COR-L47 (cell line): ENCODE measurements at regions not wholly inside any gene's neighbourhood (a gene's known extent, or its start where the extent isn't known, plus 50 kb on each side); places are given as distances from the start of the nearest gene placed in this dataset.
A peak's percentile ranks its signal among the peaks of the same experiment; 100 is the strongest.

Source experiments
- DNase-seq: peaks from one replicate; lab custom pipeline; 2025; lab: John Stamatoyannopoulos, UW

DNA sequence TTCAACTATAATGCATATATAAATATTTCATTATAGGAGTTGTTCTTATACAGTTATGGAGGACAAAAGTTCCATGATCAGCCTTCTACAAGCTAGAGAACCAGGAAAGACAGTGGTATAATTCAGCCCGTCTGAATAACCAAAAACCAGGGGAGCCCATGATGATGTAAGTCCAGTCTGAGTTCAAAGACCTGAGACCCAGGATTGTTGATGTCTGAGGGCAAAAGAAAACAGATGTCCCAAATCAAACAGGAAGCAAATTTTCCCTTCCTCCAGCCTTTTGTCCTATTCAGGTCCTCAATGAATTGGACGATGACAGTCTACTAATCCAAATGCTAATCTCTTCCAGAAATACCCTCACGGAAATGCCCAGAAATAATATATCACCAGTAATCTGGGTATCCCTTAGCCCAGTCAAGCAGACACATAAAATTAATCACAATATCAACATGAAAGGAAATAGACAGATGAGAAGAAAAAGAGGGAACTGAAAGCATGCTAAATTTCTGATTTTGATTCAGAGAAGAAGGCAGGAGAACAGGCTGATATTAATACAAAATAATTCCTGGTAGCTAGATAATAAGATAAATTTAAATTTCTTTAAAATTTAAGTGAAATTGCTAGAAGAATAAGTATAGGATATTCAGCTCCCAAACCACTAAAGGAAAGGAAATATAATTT, 255.6 kb upstream of the CTAGE1 start:
- DNase-seq: no peak

DNA sequence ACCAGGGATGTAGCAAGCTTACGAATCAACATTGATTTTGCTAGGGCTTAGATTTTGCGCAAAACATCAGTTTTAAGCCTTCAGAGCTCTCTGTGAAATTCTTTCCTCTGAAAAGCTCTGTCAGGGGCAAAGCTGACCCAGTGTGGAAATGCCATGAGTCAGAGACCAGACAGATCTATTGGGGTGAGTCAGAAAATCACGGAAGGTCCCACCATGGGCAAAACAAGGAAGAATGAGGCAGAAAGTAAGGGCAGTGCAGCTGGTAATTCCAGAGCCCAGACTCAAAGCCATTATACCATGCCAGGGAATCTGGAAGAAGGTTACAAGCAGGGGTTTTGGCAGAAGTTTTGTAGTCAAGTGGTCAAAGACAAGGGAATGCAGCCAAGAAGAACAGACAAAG, 256.6 kb upstream of the CTAGE1 start:
- no peak for DNase-seq

- no peak for DNase-seq
Measured at GRCh38 chr18:22675006-22675405, 257.3 kb upstream of the CTAGE1 start.

GRCh38 chr18:22676423-22676822, 256.7 kb upstream of the RBBP8 start:
- no peak for DNase-seq

GRCh38 chr18:22678486-22678885, 254.6 kb upstream of the RBBP8 start:
- no peak for DNase-seq

GRCh38 chr18:22680944-22681343, 252.2 kb upstream of the RBBP8 start:
- DNase-seq: no peak

DNA sequence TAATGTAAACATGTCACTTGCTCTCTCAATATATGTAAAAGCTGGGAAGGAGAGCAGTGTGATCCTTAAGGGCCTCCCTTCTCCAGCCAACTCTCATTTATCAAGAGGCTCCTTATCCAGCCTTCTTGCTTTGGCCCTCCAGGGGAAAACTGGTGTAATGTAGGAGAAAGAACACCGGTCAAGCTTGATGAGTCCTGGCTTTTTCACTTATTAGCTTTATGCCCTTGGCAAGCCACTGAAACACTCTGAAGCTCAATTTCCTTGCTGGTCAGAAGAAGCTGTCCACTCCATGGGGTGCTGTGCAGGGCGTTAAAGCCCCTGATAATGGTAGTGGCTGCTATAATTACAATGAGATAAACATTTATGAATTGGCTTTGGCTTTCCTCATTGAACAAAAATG, 251.2 kb upstream of the RBBP8 start:
- no peak for DNase-seq

DNA sequence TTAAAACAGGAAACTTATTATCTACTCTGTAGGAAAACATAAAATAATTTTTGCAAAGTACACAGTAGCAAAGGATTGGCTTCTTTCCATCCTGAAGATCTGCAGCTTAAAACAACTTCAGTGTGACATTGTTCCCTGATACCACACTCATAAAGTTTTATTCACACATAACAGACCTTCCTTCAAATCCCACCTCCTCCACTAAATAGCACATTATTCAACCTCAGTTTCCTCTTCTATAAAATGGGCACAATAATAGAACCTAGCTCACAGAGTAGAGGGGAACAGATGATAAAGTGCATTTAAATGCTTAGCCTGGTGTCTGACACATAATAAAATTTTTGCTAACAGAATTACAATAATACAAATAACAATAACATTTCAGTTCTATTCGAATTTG, 250.4 kb upstream of the RBBP8 start:
- DNase-seq: no peak

GRCh38 chr18:22683196-22683676, 249.9 kb upstream of the RBBP8 start:
- DNase-seq: peak; percentile 74

GRCh38 chr18:22683786-22684185, 249.3 kb upstream of the RBBP8 start:
- DNase-seq: no peak

GRCh38 chr18:22684268-22684667, 248.9 kb upstream of the RBBP8 start:
- no peak for DNase-seq

GRCh38 chr18:22685788-22686187, 247.3 kb upstream of the RBBP8 start:
- no peak for DNase-seq

DNA sequence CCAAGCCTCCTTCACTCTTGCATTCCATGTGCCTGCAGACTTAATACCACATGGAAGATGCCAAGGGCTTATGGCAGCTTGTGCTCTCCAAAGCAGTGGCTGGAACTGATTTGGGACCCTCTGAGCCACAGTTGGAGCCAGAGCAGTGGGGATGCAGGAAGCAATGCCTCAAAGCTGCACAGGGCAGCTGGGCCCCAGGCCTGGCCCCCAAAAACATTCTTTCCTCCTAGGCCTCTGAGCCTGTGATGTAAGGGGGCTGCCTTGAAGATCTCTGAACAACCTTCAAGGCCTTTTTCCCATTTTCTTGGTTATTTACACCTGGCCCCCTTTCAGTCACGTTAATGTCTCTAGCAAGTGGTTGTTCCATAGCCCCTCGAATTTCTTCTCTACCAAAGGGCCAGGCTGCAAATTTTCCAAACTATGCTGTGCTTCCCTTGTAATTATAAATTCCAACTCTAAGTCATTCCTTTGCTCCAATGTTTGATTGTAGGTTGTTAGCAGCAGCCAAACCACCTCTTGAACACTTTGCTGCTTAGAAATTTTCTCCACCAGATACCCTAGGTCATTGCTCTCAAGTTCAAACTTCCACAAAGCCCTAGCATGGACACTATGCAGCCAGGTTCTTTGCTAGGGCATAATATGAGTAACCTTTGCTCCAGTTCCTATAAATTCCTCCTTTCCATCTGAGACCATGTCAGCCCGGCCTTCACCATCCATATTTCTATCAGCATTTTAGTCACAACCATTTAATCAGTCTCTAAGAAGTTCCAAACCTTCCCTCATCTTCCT, 245.0 kb upstream of the RBBP8 start:
- no peak for DNase-seq

- DNase-seq: no peak
Measured at GRCh38 chr18:22688877-22689496, 244.1 kb upstream of the RBBP8 start.

- DNase-seq: no peak
Measured at GRCh38 chr18:22689712-22690111, 243.4 kb upstream of the RBBP8 start.

DNA sequence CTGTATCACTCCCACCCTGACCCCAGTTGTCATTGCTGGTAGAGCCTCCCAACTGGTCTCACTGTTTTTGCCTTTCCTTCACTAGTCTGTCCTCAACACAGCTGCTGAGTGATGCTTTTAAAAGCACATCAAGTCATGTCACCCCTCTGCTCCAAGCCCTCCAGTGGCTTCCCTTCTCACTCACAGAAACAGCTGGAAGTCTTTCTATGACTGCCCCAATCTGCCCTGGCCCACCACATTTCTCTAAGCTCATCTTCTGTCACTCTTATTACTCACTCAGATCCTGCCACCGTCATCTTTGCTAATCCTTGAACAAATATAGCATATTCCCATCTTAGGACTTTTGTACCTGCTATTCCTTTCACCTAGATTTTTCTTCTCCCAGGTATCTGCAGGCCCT, 242.6 kb upstream of the RBBP8 start:
- DNase-seq: no peak

DNA sequence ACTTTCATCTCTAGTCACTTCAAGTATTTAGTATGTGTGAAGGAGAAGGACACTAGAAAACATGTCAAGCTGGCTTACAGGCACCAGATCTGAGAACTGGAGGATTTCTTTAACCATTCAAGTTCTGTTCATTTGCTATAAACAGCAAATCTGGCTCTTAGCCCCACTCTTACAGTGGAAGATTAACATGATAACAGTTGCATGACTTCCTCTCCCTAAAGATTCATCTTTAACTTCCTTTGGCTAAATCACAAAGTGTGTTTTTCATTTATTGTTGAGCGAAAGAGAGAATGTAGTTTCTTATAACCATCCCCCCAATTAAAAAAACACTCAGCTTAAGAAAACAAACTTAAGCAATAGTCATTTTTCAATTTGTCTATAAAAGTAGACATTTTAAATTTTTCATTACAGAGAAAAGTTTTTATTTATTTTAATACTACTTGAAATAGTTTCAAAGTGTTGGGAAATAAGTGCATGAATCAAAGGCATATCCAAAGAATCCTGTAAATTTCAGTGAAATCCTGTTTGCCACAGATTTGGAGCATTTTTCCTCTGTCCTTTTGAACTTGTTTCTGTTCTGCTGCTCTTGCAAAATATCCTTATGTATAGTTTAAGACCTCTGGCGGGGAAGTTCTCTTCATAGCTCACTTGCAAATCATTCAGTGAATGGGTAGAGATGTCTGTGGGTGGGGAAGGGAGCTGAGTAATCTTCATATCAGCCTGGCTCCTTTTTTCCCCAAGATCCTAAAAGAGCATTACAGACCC, 241.0 kb upstream of the RBBP8 start:
- no peak for DNase-seq

DNA sequence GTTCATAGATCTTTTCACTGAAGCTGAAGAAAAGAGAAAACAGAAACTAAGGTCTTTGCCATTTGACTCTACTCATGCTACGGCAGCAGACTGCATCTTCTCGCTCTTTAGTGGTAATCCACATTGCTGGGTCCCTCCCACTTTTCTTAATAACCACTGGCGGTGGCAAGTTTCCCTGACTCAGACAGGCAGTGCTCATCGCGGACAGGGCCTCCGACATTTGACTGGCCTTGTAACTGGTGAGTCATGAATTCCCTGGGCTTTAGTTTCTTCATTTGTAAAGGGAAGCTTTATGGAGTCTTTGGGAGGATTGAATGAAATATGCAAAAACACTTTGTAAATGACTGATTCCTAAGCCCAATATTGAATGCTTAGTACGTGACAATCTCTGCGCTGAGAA, 238.2 kb upstream of the RBBP8 start:
- no peak for DNase-seq

DNA sequence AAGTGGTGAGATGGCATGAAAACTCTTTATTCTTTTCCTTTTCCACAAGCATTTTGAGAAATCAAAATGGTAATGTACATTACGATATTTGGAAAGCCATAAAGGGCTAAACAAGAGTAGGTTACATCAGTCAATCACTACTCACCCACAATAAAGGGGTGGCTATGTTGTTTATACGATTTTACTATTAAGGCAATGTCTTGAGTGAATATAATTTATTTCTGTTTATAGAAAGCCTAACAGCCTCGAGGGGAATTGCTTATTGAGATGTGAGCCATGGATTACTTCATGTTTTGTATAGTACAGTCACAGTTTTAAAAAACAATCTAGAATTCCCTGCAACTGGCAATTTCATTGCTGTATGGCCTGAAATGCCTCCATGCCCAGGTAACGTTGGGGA, 237.5 kb upstream of the RBBP8 start:
- DNase-seq: no peak

DNA sequence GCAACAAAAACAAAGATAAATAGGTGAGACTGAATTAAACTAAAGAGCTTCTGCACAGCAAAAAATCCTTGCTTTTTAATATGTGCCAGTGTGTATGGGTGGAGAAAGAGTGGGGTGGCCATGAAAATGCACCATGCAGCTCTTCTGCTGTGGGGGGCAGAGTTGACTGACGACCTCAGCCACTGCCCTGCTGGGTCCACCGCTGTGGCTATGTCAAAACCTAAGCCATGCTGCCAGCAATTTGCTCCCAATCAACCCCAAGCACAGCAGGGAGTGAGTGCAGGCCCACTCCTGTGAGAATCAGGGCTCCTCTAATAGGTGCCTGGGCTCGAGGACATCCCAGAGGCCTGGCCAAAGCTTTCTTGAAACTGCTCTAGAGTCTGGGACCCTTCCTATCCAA, 235.6 kb upstream of the RBBP8 start:
- DNase-seq: no peak

- DNase-seq: no peak
Measured at GRCh38 chr18:22698711-22699110, 234.4 kb upstream of the RBBP8 start.

GRCh38 chr18:22699629-22700028, 233.5 kb upstream of the RBBP8 start:
- DNase-seq: no peak
